ENCODE measurements at regions not wholly inside any gene's neighbourhood (a gene's known extent, or its start where the extent isn't known, plus 50 kb on each side); places are given as distances from the start of the nearest gene placed in this dataset.
"Not testable (repeated sequence)": the region's sequence is repeated elsewhere in the genome, so short reads cannot be mapped to it uniquely, and the experiment has no call there.

DNA sequence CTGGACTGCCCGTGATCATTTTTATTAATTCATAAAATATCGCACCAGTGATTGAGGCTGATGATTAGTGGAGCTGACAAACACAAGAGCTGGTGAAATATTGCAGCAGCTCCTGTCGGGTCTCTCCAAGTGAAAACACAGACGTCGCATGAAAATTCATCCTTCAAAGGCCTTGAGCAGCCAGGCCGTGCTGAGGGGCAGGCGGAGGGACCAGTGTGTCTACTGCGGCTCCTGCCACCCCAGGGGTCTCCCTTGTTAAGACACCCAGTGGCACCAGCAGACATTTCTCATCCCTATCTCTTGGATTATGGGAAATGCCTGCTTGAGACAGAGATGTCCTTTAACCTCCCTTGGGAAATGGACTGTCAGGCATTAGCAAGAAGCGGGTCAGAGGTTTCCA lies 289.4 kb upstream of the TLE3 start:
- peak; percentile 4 for DNase-seq

DNA sequence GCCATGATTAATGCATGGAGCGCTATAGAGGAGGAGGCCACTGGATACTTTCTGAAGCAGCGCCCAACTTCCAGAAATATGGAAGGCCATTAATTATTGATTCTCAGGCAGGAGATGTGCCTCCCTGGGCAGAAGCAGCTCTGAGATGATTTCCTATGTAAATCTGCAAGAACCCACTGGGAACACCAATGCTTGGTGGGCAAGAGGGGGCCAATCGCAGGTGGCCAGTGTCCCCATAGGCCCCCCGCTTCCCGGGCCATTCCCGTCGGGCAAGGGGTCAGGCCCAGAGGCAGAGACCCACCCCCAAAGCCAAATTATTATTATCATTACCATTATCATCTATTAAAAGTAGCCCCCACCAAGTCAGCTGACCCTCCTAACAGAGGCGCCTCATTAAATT lies 288.0 kb upstream of the TLE3 start:
- DNase-seq: no peak

DNA sequence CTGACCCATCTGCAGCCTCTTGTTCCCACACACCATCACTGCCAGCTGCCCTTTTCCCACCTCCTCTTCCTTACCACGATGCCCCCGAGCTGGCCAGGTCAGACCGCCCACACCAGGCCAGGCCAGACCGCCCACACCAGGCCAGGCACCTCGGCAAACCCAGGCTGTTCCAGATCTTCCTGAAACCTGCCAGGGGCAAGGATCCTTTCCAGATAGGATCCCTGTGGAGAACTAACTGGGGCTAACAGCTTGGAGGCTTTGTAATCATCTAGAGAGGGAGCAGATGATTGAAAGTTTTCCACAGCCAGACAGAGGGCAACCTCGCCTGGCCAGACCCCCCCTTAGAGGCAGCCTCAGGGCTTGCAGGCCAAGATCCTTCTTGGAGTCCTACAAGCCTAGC lies 287.3 kb upstream of the TLE3 start:
- DNase-seq: peak; percentile 9

DNA sequence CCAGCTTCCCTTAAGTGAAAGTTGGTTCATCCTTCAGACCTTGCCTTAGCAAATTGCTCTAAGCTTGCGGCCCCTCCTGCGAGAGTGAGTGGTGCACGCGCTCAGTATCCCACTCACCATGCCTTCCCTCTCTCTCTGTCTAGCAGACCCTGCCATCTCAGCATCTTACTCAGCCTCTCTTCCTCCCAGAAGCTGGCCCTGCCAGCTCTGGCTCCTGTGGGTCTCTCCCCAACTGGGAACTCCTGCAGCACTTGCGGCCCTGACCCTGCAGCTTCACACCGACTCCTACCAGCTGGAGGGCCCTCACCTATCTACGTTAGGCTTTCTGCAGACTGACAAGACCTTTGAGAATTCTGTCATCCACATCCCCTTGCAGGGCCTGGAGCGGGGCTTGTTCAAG lies 286.1 kb upstream of the TLE3 start:
- DNase-seq: no peak

DNA sequence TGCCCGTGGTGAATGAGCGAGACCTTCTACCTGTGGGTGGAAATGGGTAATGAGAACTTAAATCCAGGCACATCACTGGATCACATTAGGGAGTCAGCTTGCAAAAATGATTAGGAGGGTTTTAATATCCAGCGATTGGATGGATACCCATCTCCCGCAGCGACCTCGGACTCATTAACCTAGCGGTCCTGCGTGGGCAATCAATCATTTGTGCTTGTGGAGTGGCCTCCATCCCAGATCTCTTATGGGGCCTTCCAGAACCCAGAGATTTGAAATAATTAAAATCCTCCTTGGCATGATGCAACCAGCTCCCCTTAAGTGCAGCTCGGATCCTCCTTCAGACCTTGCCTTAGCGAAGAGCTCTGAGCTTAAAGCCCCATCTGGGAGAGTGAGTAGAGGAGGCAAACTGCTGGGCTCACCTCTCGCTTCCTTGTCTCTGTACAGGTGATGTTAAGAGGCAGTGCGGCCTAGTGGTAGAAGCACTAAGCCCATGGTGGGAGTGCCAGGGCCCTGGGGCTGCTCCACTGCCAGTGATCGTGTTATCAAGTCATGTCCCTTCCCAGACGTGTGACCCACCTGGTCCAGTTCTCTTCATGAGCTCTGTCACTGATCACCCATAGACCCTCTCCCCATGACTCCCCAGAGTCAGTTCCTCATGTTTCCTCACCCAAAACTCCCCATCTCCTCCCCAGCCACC lies 285.2 kb upstream of the TLE3 start:
- DNase-seq: peak; percentile 2

DNA sequence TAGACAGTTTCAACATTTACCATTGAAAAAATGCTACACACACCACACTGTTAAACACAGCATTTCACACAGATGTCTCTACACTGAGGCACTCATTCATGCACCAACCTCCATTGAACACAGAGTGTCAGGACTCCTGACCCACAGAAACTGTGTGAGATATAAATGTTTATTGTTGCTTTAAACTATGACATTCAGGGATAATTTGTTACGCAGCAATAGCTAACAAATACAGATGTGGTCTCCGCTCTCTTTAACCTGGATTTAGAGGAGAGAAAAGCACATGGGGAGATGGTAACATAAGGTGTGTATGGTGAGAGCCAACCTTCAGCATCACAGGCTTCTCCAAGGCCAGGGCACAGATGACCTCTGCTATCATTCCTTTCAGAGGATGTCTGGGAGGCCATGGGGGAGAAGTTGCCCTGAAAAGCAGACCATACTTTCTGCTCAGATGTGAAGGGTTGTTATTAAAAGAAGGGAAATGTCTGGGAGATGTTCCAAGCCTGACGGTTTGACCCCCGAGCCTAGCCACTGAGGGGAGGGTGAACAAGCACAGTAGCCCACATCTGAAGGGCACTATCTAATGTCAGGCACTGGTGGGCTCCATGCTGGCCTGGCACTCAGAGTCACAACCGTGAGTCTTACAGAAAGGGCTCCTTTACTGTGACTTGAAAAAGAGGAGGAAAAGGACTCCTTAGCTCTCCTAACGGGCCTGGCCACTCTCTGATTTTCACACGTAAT lies 284.5 kb upstream of the TLE3 start:
- DNase-seq: no peak

DNA sequence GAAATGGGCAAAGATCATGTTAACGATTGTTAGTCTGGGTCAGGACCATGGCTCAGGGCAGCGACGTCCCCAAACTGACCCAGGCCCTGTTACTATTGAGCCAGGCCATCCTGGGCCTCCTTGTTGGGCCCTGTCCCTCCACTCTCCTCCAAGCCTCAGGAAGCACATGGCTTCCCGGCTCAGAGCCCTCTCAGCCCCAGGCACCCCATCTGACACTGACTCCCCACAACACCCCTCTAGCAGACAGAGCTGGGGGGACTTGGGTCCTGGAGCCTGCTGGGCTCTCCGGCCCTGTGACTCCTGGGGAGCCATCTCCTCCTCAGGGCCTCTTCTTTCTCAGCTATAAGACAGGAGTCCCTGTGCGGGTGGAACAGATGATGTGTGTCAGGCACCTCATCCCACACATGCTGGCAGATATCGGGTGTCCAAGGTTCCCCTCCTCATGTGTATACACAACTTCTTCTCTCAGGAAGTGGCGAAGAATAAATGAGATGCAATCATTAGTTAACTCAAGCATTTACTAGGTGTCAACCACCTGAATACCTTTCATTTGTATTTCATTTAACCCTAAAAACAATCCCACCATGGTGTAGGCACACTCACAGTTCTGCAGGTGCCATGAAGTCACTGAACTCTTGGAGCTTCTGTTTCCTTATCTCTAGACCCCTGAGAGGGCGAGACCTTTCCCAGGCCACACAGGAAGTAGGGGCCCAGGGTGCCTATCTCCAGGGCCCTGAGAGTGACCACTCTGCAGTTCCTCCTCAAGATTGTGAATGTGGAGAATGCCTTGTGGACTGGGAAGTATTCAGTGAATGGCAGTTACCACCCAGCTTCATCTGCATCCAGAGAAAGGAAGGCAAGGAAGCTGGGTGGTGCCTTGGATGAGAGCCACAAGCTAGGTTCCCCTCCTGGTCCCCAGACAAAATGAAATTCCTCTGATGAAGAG lies 282.5 kb upstream of the TLE3 start:
- peak; percentile 8 for DNase-seq

DNA sequence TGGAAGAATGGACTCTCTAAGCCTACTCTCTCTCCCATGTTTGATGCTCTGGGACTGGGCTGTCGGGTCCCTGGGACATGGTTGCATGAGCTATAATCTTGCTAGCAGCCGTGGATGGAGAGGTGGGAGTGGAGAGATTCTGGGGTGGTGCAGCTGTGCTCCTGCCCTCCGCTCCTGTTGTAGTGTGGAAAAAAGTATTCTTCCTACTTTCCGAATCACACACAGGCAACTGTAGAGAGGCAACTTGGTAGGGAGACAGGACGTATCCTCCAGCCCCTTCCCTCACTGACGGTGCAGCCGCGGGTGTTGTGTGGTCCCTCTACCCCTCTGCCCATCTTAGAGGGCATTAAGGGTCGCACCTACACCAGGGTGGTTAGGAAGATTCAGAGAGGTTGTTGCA lies 281.4 kb upstream of the TLE3 start:
- no peak for DNase-seq

DNA sequence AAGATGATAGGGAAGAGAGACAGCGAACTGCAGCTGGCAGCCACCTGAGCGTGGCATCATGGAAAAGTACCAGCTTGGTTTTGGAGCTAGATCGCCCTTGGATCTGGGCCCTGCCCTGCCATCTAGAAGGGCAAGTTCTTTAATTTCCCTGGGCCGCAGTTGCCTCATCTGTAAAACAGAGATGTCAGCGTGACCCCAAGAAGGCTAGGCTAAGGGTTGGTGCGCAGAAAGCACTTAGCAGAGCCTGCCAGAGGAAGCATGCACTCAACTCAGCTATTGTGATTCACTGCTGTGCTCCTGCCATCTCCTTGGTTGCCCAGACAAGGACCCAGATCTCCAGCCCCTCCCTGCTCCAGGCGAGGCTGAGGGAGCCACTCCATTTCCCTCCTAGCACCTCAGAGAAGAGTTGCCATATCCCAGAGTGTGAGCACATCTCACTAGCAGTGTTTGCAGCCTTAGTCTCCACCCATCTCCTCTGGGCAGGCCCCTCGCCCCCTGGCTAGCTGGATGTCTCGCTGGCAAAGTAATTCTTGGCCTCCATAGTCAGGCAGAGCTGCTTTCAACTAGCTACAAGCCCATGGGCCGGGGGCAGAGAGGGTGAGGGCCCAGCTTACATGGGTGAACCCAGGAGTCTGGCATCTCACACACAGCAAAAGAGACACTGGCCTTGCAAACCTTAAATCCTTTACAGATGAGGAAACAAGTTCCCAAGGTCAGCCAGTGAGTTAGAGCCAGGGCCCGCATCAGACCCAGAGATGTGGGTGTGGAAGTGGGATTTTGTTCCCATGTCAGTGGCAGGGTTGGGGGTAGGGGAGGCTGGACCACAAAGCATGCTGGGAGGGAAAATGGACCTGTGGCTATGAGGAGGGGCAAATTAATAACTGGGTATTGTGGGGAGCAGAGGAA lies 280.7 kb upstream of the TLE3 start:
- DNase-seq: peak; percentile 14

DNA sequence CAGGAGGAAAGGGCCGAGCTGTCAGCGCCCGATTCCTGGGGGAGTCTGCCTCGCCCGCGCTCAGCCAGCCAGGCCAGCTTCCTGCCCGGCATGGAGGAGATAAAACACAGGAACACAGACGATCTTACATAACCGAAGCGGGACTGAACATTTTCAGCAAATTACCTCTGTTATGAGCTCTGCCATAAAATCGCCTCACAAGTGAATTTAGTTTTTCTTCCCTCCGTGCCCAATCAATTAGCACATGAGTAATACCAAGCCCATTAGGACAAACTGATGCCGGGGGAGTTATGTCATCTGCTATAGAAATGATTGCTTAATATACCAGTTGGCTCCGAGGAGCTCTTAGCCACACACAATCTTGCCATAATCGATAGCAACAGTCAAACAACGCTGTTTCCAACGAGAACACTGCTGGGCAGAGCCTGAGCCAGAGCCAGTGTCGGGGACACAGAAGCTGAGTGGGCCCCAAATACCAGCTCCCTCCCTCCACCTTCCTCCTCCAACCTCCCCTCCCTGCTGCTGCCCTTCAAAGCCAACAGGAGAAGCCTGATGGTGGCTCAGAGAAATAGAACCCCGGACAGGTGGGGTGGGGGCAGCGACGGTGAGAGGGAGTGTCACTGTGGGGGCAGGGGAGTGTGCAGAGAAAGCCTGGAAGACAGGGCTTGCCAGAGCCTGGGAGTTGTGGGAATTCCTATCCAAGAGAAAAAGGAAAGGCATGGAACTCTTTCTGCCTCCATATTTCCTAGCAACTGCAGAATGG lies 279.4 kb upstream of the TLE3 start:
- DNase-seq: peak; percentile 57

DNA sequence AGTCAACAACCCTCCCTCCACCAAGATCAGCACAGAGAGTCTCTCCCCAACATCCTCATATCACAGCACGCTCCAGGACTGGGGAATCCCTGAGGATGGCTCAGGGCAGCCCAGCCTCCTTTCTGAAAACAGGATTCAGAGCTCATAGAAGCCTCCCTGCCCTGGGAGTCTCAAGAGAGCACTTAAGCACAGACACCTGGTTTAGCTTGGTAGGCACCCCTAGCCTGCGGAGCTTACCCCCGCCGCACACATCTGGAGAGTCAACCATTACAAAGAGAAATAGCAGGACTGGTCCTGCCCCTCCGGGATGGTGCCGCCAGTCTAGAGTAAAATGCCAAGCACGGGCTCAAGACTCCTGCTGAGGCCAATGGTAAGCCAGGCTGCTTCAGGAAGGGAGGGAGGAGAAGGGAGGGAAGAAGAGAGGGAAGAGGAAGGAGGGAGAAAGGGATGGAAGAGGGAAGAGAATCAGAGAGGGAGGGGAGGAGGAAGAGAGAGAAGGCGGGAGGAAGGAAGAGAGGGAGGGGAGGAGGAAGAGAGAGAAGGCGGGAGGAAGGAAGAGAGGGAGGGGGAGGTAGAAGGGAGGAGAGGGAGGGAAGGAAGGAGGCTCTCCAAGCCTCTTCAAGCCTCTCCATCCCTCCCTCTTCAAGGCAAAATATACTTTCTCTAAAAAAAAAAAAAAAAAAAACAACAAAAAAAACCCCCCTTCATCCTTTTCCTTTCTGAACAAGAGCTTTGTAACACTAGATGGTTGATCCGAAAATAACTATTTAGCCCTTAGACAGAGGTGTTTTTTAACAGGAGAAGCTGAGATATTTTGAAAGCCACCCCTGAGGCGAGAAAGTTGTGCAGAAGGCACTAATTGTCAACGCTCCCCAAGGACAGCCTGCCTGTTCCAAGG lies 278.6 kb upstream of the TLE3 start:
- DNase-seq: peak; percentile 23

DNA sequence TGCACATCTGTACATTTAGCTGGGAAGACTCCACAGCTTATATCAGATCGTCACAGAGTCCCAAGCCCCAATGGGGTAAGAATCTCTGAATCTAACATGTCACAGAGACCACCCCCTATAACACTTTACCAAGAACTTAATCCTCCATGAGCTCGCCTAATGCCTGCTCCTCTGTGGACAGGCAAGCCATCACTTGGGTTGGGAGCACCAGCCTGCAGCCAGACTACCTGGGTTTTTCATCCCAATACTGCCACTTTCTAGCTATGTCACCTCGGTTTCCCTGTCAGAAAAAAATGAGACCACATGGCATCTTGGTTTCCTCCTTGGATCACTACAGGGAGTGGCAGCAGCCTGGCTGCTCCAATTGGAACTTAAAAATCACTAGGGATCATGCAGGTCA lies 277.9 kb upstream of the TLE3 start:
- peak; percentile 11 for DNase-seq

DNA sequence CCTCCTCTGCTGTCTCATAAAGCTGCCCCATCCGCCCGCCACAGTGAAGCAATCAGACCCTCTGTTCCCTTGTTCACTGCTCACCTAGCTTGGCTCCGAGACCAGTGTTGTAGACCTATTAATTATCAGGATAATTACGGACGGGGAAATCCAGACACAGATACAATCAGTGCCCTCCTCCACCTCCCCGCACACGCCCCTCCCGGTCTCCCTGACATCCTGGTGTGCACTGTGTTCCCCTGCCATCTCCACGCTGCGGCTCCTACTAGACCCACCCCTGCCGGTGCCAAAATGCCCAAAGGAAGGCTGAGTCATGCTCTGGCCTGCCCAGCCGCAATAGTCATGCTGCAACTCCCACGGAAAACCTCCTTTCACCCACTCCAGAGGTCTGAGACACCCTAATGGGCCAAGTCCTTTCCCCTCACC lies 277.3 kb upstream of the TLE3 start:
- DNase-seq: peak; percentile 25

DNA sequence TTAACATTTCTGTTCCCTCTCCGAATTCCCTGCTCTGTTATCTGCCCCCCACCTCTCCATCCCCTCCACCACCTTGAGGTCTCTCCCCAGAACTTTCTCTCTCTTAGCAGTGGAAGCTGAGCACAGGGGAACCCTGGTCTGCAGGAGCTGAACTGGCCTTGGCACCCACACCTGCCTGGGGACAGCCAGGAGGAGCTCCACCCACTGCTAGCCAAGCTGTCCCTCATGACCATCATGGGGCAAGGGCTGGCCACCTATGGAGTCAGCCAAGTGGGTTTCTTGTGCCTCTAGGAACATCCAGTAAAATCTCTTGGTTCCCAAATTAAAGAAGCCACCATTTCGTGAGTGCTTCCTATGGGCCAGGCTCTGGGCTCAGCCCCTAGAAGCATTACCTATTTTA lies 276.4 kb upstream of the TLE3 start:
- DNase-seq: peak; percentile 8

DNA sequence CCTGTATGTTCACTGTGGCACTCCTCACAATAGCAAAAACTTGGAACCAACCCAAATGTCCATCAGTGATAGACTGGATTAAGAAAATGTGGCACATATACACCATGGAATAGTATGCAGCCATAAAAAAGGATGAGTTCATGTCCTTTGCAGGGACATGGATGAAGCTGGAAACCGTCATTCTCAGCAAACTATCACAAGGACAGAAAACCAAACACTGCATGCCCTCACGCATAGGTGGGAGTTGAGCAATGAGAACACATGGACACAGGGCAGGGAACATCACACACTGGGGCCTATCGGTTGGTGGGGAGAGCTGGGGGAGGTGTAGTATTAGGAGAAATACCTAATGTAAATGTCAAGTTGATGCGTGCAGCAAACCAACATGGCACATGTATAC lies 275.7 kb upstream of the TLE3 start:
- not testable (repeated sequence) for DNase-seq

DNA sequence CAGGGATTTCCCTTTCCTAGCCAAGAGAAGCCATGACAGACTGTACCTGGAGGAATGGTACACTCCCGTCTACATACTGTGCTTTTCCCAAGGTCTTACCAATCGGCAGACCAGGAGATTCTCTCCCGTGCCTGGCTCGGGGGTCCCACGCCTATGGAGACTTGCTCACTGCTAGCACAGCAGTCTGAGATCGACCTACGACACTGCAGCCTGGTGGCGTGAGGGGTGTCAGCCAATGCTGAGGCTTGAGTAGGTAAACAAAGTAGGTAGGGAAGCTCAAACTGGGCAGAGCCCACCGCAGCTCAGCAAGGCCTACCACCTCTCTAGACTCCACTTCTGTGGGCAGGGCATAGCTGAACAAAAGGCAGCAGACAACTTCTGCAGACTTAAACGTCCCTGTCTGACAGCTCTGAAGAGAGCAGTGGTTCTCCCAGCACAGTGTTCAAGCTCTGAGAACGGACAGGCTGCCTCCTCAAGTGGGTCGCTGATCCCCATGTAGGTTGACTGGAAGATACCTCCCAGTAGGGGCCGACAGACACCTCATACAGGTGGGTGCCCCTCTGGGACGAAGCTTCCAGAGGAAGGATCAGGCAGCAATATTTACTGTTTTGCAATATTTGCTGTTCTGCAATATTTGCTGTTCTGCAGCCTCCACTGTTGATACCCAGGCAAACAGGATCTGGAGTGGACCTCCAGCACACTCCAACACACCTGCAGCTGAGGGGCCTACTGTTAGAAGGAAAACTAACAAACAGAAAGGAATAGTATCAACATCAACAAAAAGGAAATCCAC lies 270.4 kb upstream of the TLE3 start:
- DNase-seq: not testable (repeated sequence)

DNA sequence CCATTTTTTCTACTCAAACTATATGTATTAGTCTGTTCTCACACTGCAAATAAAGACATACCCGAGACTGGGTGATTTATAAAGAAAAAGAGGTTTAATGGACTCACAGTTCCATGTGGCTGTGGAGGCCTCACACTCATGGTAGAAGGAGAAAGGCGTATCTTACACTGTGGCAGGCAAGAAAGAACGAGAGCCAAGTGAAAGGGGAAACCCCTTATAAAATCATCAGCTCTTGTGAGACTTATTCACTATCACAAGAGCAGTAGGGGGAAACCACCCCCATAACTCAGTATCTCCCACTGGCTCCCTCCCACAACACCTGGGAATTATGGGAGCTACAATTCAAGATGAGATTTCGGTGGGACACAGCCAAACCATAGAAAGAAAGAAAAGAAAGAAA lies 266.3 kb upstream of the TLE3 start:
- DNase-seq: not testable (repeated sequence)

DNA sequence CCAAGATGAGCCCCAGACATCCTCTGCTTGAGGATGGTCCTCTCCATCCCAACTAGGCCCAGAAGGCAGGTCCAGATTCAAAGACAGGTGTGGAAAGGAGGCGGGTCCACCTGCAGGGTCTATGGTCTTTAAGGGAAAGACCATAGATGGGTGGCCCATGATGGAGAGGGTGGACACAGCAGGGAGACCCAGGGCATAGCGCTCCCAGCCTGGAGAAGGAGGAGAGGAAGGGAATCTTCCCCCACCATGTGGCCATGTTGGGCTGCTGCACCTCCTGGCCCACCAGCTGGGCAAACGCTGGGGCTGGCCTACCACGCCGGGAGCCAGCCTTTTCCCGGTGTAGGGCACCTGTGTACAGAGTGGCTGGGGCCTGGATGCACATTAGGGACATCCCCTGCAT lies 265.2 kb upstream of the TLE3 start:
- DNase-seq: peak; percentile 44

DNA sequence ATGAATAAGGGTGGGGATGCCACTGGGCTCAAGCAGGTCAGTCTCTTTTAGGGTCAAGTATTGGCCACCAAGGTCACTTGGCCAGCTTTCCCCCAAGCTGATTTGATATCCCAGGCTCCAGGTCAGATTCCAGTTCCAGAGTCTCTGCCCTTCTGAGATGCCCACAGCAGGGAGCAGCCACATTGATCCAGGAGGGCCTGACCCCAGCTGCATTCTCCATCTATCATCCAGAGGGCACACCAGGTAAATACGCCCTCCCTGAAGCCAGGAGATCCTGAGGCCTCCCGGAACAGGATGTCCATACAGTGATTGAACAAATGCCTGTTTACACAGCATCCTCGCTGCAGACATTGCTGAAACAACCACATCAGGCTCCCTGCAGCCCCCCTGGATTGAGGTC lies 264.6 kb upstream of the TLE3 start:
- peak; percentile 10 for DNase-seq

DNA sequence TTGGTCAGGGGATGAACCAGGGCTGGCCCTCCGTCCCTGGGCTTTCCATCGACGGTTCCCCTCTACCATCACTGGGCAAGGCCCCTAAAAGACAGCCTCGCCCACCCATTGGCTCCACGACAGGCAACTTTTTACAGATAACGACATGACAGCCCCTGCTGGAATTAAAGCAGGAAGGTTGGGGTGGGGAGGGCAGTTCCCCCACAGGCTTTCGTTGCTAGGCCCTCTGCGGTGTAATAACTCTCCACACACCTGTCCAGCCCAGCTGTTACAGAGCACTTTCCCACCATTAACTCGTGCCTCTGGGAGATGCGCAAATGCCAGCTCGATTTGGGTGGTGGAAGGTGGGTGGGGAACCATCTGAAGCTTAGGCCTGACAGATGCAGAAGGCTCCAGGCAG lies 264.2 kb upstream of the TLE3 start:
- peak; percentile 13 for DNase-seq

Data from right hindlimb (tissue), 1 donor.